GM19239 (cell line): ENCODE measurements at regions not wholly inside any gene's neighbourhood (a gene's known extent, or its start where the extent isn't known, plus 50 kb on each side); places are given as distances from the start of the nearest gene placed in this dataset.
"Not testable (repeated sequence)": the region's sequence is repeated elsewhere in the genome, so short reads cannot be mapped to it uniquely, and the experiment has no call there.

Experiments used
- DNase-seq: peaks from one replicate; pipeline ENCODE4 v3.0.0; 2011; ENCODE audit warnings: low spot score; ENCODE audit not compliant: insufficient read length
- FAIRE-seq: peaks from 2 replicates; lab custom pipeline; 2011; peaks lifted over from hg19 to GRCh38; lab: Jason Lieb, UNC

GRCh38 chr1:209158851-209159250 is 424.7 kb upstream of the CAMK1G start:
- DNase-seq (no peak), FAIRE-seq (no peak)

GRCh38 chr1:209160230-209160629 is 423.3 kb upstream of the CAMK1G start:
- FAIRE-seq (no peak), DNase-seq (no peak)

GRCh38 chr1:209162651-209163050 is 420.9 kb upstream of the CAMK1G start:
- no peak for FAIRE-seq
- no peak for DNase-seq

- no peak for DNase-seq
These were observed 415.3 kb upstream of the CAMK1G start for GRCh38 chr1:209168204-209168603.

GRCh38 chr1:209171151-209171550 is 412.4 kb upstream of the CAMK1G start:
- no peak for DNase-seq
- FAIRE-seq = no peak

More at GRCh38 chr1:209168204-209168603, 415.3 kb upstream of the CAMK1G start:
- FAIRE-seq = no peak

GRCh38 chr1:209172286-209172685 is 411.2 kb upstream of the CAMK1G start:
- FAIRE-seq (no peak), DNase-seq (no peak)

- not testable (repeated sequence) for DNase-seq, FAIRE-seq
These were observed 410.5 kb upstream of the CAMK1G start for GRCh38 chr1:209172792-209173542.

- not testable (repeated sequence) for DNase-seq, FAIRE-seq
These were observed 409.7 kb upstream of the CAMK1G start for GRCh38 chr1:209173796-209174195.

- FAIRE-seq (no peak), DNase-seq (no peak)
These were observed 406.6 kb upstream of the CAMK1G start for GRCh38 chr1:209176866-209177430.

GRCh38 chr1:209183195-209183594 is 400.3 kb upstream of the CAMK1G start:
- FAIRE-seq = no peak
- DNase-seq = no peak

GRCh38 chr1:209187589-209187988 is 395.9 kb upstream of the CAMK1G start:
- FAIRE-seq (no peak), DNase-seq (no peak)

- FAIRE-seq (peak; percentile 92), DNase-seq (peak; percentile 20)
These were observed 392.8 kb upstream of the CAMK1G start for GRCh38 chr1:209190591-209191261.

- no peak for DNase-seq
- FAIRE-seq = no peak
These were observed 392.3 kb upstream of the CAMK1G start for GRCh38 chr1:209191262-209191634.

GRCh38 chr1:209196140-209196539 is 387.4 kb upstream of the CAMK1G start:
- no peak for FAIRE-seq

GRCh38 chr1:209198961-209199750 is 384.4 kb upstream of the CAMK1G start:
- no peak for FAIRE-seq
- no peak for DNase-seq

More at GRCh38 chr1:209196140-209196539, 387.4 kb upstream of the CAMK1G start:
- DNase-seq = no peak

- no peak for FAIRE-seq
- no peak for DNase-seq
These were observed 383.7 kb upstream of the CAMK1G start for GRCh38 chr1:209199822-209200221.

- not testable (repeated sequence) for FAIRE-seq
These were observed 381.2 kb upstream of the CAMK1G start for GRCh38 chr1:209202321-209202720.

GRCh38 chr1:209202830-209203532 is 380.5 kb upstream of the CAMK1G start:
- peak; percentile 31 for DNase-seq
- FAIRE-seq = peak; percentile 78

More at GRCh38 chr1:209202321-209202720, 381.2 kb upstream of the CAMK1G start:
- not testable (repeated sequence) for DNase-seq

GRCh38 chr1:209203533-209203895 is 380.0 kb upstream of the CAMK1G start:
- DNase-seq (no peak), FAIRE-seq (no peak)

GRCh38 chr1:209205039-209205438 is 378.5 kb upstream of the CAMK1G start:
- FAIRE-seq (no peak), DNase-seq (no peak)
